ENCODE measurements at regions not wholly inside any gene's neighbourhood (a gene's known extent, or its start where the extent isn't known, plus 50 kb on each side); places are given as distances from the start of the nearest gene placed in this dataset.

DNA sequence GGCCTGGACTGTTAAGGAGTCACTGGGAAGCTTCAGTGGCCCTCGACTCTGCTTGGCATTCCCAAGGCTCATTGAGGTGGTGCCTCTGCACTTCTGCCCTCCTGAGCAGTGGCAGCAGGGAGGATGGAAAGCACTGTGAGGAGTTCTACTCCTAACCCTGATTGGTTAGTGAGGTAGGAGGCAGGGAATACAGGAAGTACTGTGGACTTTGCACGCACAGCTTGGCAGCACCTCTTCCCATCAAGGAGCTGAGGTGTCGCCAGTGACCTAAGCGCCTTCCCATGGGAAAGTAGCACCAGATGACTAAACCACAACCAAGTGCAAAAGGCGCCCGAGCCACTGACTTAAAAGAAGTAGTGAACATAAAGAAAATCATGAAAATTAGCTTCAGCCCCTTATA is 152.5 kb upstream of the CADM1 start:
- H3K4me3 ChIP-seq (ENCODE audit: low read length) = no peak overlapping the region
- H3K4me2 ChIP-seq (ENCODE audit: low read length) = no peak overlapping the region
- no peaks in the 10 kb centered on the region for H3K9me2 ChIP-seq (replicated peaks; ENCODE audit: control insufficient read depth, low read length)
- no peaks in the 10 kb centered on the region for H3F3A ChIP-seq (ENCODE audit: control insufficient read depth, insufficient read depth)
- peaks cover 3% of the 10 kb centered on the region; the same call in 1 of the 2 replicates for H3K27me3 ChIP-seq (ENCODE audit: control insufficient read depth, low read length)
- TF ChIP-seq, protein P1, sequence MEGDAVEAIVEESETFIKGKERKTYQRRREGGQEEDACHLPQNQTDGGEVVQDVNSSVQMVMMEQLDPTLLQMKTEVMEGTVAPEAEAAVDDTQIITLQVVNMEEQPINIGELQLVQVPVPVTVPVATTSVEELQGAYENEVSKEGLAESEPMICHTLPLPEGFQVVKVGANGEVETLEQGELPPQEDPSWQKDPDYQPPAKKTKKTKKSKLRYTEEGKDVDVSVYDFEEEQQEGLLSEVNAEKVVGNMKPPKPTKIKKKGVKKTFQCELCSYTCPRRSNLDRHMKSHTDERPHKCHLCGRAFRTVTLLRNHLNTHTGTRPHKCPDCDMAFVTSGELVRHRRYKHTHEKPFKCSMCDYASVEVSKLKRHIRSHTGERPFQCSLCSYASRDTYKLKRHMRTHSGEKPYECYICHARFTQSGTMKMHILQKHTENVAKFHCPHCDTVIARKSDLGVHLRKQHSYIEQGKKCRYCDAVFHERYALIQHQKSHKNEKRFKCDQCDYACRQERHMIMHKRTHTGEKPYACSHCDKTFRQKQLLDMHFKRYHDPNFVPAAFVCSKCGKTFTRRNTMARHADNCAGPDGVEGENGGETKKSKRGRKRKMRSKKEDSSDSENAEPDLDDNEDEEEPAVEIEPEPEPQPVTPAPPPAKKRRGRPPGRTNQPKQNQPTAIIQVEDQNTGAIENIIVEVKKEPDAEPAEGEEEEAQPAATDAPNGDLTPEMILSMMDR (IDR thresholded peaks at IDR 0.05; ENCODE audit: low read depth, low read length, poor library complexity, severe bottlenecking) = no peak
- no peak for TF ChIP-seq EZH2phosphoT487 (IDR thresholded peaks at IDR 0.05; ENCODE audit: borderline replicate concordance, low read length)
- H3K27ac ChIP-seq (ENCODE audit: low read depth, low read length) = no peak overlapping the region
- no peaks in the 10 kb centered on the region for H3K9me3 ChIP-seq (ENCODE audit: control insufficient read depth, insufficient read depth, low read length)
- H4K20me1 ChIP-seq (ENCODE audit: control insufficient read depth, insufficient read depth, low read depth, low read length) = no peaks in the 10 kb centered on the region
- no peaks in the 10 kb centered on the region for H3K79me2 ChIP-seq (ENCODE audit: control insufficient read depth, low read length)
- no peaks in the 10 kb centered on the region for H3K36me3 ChIP-seq (ENCODE audit: control insufficient read depth, low read length)
- no peaks in the 10 kb centered on the region for H3K4me1 ChIP-seq (ENCODE audit: control insufficient read depth, low read length)

DNA sequence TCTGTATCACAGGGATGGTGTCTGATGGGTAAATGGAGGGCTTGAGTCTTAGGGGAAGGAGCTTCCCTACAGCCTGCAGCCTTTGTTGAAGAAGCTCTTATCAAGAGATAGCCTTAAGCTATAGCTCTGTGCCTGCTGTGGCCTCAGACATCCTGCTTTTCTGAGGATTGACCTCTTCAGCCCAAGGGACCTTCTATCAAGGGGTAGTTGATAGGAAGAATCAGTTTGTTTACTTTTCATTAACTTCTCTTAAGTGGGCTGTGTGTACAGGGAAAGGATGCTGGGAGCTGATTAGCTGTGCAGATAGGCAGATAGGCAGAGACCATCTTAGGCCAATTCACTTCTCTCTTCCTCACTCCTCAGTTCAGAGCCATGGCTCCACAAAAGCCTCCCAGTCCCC is 151.8 kb upstream of the CADM1 start:
- no peak overlapping the region for H3K27ac ChIP-seq (ENCODE audit: low read depth, low read length)
- H3K4me1 ChIP-seq (ENCODE audit: control insufficient read depth, low read length) = no peaks in the 10 kb centered on the region
- H3K4me2 ChIP-seq (ENCODE audit: low read length) = no peak overlapping the region
- no peaks in the 10 kb centered on the region for H3K9me3 ChIP-seq (ENCODE audit: control insufficient read depth, insufficient read depth, low read length)
- no peaks in the 10 kb centered on the region for H3K79me2 ChIP-seq (ENCODE audit: control insufficient read depth, low read length)
- peaks cover 3% of the 10 kb centered on the region; the same call in 1 of the 2 replicates for H3K27me3 ChIP-seq (ENCODE audit: control insufficient read depth, low read length)
- no peaks in the 10 kb centered on the region for H3K9me2 ChIP-seq (replicated peaks; ENCODE audit: control insufficient read depth, low read length)
- TF ChIP-seq EZH2phosphoT487 (IDR thresholded peaks at IDR 0.05; ENCODE audit: borderline replicate concordance, low read length) = no peak
- TF ChIP-seq, protein P1 (IDR thresholded peaks at IDR 0.05; ENCODE audit: low read depth, low read length, poor library complexity, severe bottlenecking) = no peak
- H3K4me3 ChIP-seq (ENCODE audit: low read length) = no peak overlapping the region
- no peaks in the 10 kb centered on the region for H3F3A ChIP-seq (ENCODE audit: control insufficient read depth, insufficient read depth)
- H4K20me1 ChIP-seq (ENCODE audit: control insufficient read depth, insufficient read depth, low read depth, low read length) = no peaks in the 10 kb centered on the region
- no peaks in the 10 kb centered on the region for H3K36me3 ChIP-seq (ENCODE audit: control insufficient read depth, low read length)

DNA sequence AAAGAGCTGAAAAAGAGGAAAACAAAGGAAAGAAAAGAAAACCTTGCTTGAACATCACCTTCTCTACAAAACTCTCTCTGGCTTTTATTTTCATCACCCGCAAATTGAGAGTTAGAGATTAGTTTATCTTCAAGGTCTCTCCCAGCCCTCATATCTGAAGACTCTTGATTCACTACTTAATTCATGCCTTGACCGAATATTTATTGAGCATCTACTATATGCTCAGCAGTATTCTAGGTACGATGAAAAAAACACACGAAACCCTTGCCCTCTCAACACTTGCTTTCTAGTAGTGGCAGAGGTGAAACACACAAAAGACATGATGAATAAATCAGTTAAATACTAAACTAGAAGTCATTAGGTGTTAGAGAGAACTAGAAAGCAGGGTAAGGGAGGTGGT is 150.6 kb upstream of the CADM1 start:
- Histone ChIP-seq H4K20me1 (ENCODE audit: control insufficient read depth, insufficient read depth, low read depth, low read length) (no peaks in the 10 kb centered on the region), H3K4me2 (ENCODE audit: low read length) (no peak overlapping the region), H3K9me3 (ENCODE audit: control insufficient read depth, insufficient read depth, low read length) (no peaks in the 10 kb centered on the region), H3K79me2 (ENCODE audit: control insufficient read depth, low read length) (no peaks in the 10 kb centered on the region), H3K36me3 (ENCODE audit: control insufficient read depth, low read length) (no peaks in the 10 kb centered on the region), H3K9me2 (replicated peaks; ENCODE audit: control insufficient read depth, low read length) (no peaks in the 10 kb centered on the region), H3K4me3 (ENCODE audit: low read length) (no peak overlapping the region), H3K27me3 (ENCODE audit: control insufficient read depth, low read length) (peaks cover 3% of the 10 kb centered on the region; the same call in 1 of the 2 replicates), H3K27ac (ENCODE audit: low read depth, low read length) (no peak overlapping the region), H3K4me1 (ENCODE audit: control insufficient read depth, low read length) (no peaks in the 10 kb centered on the region), H3F3A (ENCODE audit: control insufficient read depth, insufficient read depth) (no peaks in the 10 kb centered on the region)
- TF ChIP-seq, protein P1 (IDR thresholded peaks at IDR 0.05; ENCODE audit: low read depth, low read length, poor library complexity, severe bottlenecking) = no peak
- TF ChIP-seq EZH2phosphoT487 (IDR thresholded peaks at IDR 0.05; ENCODE audit: borderline replicate concordance, low read length) = no peak

Measured in DOHH2 (cell line).